ENCODE measurements at regions not wholly inside any gene's neighbourhood (a gene's known extent, or its start where the extent isn't known, plus 50 kb on each side); places are given as distances from the start of the nearest gene placed in this dataset.

DNA sequence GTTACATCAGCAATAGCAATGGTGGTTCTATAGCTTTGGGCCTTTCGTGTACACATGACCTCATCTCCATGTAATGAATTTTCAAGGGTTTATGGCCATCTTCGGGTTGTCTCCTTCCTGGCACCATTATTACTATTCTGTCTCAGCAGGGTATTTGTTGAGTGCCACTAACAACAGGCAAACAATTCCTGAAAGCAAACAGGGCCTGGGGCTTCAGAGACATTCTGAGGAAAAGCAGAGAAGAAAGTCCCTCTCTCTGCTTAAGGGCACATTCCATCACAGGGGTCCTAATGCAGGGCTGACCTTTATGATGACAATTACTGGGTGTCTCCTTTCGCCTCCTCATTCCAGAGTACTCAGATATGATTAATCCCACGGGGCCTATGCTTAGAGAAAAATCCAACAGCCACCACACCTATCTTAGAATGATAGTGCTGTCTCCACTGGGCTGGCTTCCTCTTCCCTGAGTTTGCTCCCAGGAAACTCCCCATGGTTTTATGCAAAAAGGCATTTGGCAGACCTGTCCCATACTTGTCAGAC, 540.2 kb upstream of the ZNF462 start:
- H3K9me3 ChIP-seq (ENCODE audit: control insufficient read depth, low read depth, low read length), result no peaks in the 10 kb centered on the region
- no peak overlapping the region for H3K27ac ChIP-seq (ENCODE audit: low read length)
- no peaks in the 10 kb centered on the region for H3K36me3 ChIP-seq (ENCODE audit: control insufficient read depth, low read depth, low read length)
- peaks cover 3% of the 10 kb centered on the region for H3K4me1 ChIP-seq (ENCODE audit: control insufficient read depth, low read depth, low read length)
- no peaks in the 10 kb centered on the region for H3K27me3 ChIP-seq (ENCODE audit: control insufficient read depth, insufficient read depth, low read length)
- no peak overlapping the region for H3K9ac ChIP-seq (ENCODE audit: low read length)
- H3K4me3 ChIP-seq (ENCODE audit: low read length), result no peak overlapping the region

DNA sequence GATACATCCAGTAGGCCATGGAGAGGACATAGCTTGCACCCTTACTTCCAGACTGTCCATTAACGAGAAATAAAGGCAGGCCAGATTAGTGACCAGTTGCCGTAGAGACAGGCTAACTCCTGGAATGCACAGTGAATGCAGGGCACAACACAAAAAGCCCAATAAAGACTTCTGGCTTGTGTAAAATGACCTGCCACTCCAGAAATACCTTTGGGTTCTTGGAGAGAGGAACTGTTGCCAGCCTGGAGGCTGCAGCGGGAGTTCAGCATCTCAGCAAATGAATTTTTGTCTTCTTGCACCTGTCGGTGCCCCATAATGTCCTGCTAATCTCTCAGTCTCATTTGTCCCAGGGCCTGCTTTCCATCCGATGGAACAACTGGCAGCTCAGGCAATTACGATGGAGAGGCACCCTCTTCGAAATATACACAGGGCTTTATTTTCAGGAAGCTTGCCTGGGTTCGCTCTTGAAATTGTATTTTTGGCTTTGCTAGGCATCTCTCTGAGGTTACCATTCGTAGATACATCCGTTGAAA, 538.8 kb upstream of the ZNF462 start:
- no peaks in the 10 kb centered on the region for H3K9me3 ChIP-seq (ENCODE audit: control insufficient read depth, low read depth, low read length)
- H3K36me3 ChIP-seq (ENCODE audit: control insufficient read depth, low read depth, low read length), result no peaks in the 10 kb centered on the region
- no peak overlapping the region for H3K9ac ChIP-seq (ENCODE audit: low read length)
- H3K4me1 ChIP-seq (ENCODE audit: control insufficient read depth, low read depth, low read length), result peaks cover 3% of the 10 kb centered on the region
- H3K27ac ChIP-seq (ENCODE audit: low read length), result no peak overlapping the region
- no peak overlapping the region for H3K4me3 ChIP-seq (ENCODE audit: low read length)
- H3K27me3 ChIP-seq (ENCODE audit: control insufficient read depth, insufficient read depth, low read length), result no peaks in the 10 kb centered on the region

DNA sequence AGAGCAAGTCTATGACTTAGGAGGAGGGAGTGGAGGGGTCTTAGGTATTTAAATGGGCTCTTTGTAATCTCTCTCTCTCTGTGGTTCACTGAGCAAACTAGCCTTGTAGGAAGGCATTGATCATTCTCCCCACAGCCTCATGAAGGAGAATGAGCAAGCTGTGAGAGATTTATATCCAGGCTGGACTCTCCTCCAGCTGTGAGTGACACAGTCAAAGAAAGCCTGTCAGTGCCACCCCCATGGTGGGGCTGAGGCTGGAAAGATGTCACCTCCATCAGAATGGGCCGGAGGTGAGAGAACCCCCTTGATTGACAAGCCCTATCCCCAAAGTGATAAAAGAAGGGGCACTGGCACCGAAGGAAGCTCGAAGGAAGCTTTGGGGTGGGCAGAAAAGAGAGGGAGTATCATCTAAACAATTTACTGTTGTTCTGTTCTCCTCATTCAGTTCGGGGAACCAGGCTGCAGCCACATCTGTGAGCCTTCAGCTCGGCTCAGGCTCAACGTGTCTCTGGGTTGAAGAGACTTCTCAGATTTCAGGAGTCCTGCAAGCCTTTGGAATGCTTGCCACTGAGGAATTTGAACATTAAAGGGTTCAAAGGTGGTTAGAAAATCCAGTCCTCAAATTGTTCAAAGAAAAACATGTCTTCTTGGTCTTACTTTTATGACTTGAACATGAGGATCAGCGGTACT, 538.2 kb upstream of the ZNF462 start:
- Histone ChIP-seq H3K9me3 (ENCODE audit: control insufficient read depth, low read depth, low read length) (no peaks in the 10 kb centered on the region), H3K27me3 (ENCODE audit: control insufficient read depth, insufficient read depth, low read length) (no peaks in the 10 kb centered on the region), H3K9ac (ENCODE audit: low read length) (no peak overlapping the region), H3K4me3 (ENCODE audit: low read length) (no peak overlapping the region), H3K36me3 (ENCODE audit: control insufficient read depth, low read depth, low read length) (no peaks in the 10 kb centered on the region), H3K27ac (ENCODE audit: low read length) (no peak overlapping the region), H3K4me1 (ENCODE audit: control insufficient read depth, low read depth, low read length) (peaks cover 3% of the 10 kb centered on the region)

DNA sequence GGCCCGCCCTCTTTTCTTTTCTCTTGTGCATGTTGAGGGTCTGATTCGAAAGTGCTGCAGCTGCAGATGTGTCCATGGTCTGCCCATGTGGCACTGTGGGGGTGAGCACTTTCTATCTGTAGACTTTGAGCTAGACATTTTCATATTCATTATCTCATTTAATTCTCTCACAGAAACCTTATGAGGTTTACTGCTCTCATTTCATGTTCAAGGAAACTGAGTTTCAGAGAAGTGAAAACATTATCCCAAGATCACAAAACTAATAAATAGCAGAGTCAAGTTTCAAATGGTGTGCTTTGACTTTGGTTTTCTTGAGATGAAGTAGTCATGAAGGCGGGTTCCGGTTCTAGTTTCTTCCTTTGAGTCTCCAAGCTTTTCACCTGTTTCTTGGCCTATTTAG, 536.5 kb upstream of the ZNF462 start:
- Histone ChIP-seq H3K27ac (ENCODE audit: low read length) (no peak overlapping the region), H3K4me1 (ENCODE audit: control insufficient read depth, low read depth, low read length) (peaks cover 3% of the 10 kb centered on the region), H3K9ac (ENCODE audit: low read length) (no peak overlapping the region), H3K4me3 (ENCODE audit: low read length) (no peak overlapping the region), H3K9me3 (ENCODE audit: control insufficient read depth, low read depth, low read length) (no peaks in the 10 kb centered on the region), H3K27me3 (ENCODE audit: control insufficient read depth, insufficient read depth, low read length) (no peaks in the 10 kb centered on the region), H3K36me3 (ENCODE audit: control insufficient read depth, low read depth, low read length) (no peaks in the 10 kb centered on the region)

DNA sequence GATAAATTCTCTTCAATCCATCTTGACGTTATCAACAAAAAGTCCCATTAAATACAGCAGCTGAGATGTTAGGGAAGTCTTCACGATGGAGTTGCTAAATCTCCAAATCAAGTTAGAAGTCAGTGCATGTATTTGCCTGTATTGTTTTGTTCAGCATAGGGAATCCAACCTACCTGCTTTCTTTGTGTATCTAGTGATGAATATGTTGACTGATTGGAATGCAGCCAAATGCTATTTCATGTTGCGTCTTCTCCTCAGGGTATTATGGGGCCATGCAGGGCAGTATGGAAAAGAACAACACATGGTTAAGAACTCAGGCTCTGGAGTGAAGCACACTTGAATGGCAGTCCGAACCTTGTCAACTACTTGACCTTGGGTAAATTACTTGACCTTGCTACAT, 529.5 kb upstream of the ZNF462 start:
- H3K4me1 ChIP-seq (ENCODE audit: control insufficient read depth, low read depth, low read length), result no peaks in the 10 kb centered on the region
- no peaks in the 10 kb centered on the region for H3K27me3 ChIP-seq (ENCODE audit: control insufficient read depth, insufficient read depth, low read length)
- H3K36me3 ChIP-seq (ENCODE audit: control insufficient read depth, low read depth, low read length), result no peaks in the 10 kb centered on the region
- H3K27ac ChIP-seq (ENCODE audit: low read length), result no peak overlapping the region
- no peak overlapping the region for H3K9ac ChIP-seq (ENCODE audit: low read length)
- no peak overlapping the region for H3K4me3 ChIP-seq (ENCODE audit: low read length)
- no peaks in the 10 kb centered on the region for H3K9me3 ChIP-seq (ENCODE audit: control insufficient read depth, low read depth, low read length)

DNA sequence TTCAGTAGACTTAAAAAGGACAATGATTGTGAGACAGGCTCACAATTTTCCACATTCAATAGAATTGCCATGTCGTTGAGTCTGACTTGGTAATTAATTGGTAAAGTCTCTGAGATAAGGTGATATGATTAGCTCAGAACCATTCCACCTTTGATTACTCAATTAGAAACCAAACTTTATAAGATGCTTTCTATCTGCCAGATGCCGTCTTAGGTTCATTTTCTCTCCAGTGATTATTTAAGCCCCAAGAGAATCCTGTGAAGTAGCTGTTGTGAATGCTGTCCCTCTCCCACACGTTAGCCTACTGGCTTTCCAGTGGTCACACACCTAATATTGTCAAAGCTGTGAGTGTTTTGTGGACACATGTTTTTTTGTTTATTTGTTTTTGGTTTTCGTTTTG, 528.9 kb upstream of the ZNF462 start:
- H3K4me1 ChIP-seq (ENCODE audit: control insufficient read depth, low read depth, low read length), result no peaks in the 10 kb centered on the region
- no peak overlapping the region for H3K9ac ChIP-seq (ENCODE audit: low read length)
- H3K27me3 ChIP-seq (ENCODE audit: control insufficient read depth, insufficient read depth, low read length), result no peaks in the 10 kb centered on the region
- no peak overlapping the region for H3K27ac ChIP-seq (ENCODE audit: low read length)
- no peaks in the 10 kb centered on the region for H3K9me3 ChIP-seq (ENCODE audit: control insufficient read depth, low read depth, low read length)
- H3K36me3 ChIP-seq (ENCODE audit: control insufficient read depth, low read depth, low read length), result no peaks in the 10 kb centered on the region
- H3K4me3 ChIP-seq (ENCODE audit: low read length), result no peak overlapping the region

DNA sequence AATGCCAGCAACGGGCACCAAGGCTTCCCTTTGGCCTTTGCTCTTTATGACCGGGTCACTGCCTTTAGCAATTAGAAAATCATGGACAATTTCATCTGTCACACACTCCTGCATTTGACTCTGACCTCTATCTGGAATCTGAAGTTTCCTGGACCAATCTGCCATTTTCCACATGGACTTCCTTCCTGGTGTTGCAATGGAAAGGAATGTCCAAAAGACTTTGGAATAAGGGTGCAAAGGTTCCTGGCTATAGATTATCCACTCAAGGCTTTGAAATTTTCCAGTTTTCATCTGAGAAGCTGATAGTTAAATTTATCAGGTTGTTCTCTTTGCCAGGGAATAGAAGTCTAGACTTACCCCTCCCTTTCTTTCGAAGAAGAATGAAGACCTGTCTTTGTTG, 523.1 kb upstream of the ZNF462 start:
- H3K9ac ChIP-seq (ENCODE audit: low read length), result no peak overlapping the region
- H3K4me3 ChIP-seq (ENCODE audit: low read length), result no peak overlapping the region
- no peaks in the 10 kb centered on the region for H3K4me1 ChIP-seq (ENCODE audit: control insufficient read depth, low read depth, low read length)
- no peaks in the 10 kb centered on the region for H3K36me3 ChIP-seq (ENCODE audit: control insufficient read depth, low read depth, low read length)
- H3K27ac ChIP-seq (ENCODE audit: low read length), result no peak overlapping the region
- H3K27me3 ChIP-seq (ENCODE audit: control insufficient read depth, insufficient read depth, low read length), result no peaks in the 10 kb centered on the region
- H3K9me3 ChIP-seq (ENCODE audit: control insufficient read depth, low read depth, low read length), result no peaks in the 10 kb centered on the region

DNA sequence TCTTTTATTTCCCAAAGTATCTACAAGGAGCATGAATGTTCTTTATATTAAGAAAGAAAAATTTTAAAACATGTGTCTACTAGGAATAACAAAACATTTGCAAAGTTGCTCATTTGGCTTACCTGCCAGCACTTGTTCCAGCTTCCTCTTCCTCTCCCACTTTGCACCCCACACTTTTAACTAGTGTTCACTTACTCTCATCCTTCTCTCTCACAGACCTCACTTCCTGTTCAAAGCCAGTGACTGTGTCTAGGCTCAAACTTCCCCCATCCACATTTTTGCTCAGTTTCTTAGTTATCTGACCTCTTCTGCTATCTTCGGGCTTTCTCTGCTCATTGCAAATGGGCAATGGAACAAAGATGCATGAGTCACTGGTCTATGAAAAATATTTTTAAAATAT, 512.2 kb upstream of the ZNF462 start:
- H3K9me3 ChIP-seq (ENCODE audit: control insufficient read depth, low read depth, low read length), result no peaks in the 10 kb centered on the region
- H3K36me3 ChIP-seq (ENCODE audit: control insufficient read depth, low read depth, low read length), result no peaks in the 10 kb centered on the region
- no peaks in the 10 kb centered on the region for H3K4me1 ChIP-seq (ENCODE audit: control insufficient read depth, low read depth, low read length)
- H3K27me3 ChIP-seq (ENCODE audit: control insufficient read depth, insufficient read depth, low read length), result no peaks in the 10 kb centered on the region
- H3K9ac ChIP-seq (ENCODE audit: low read length), result no peak overlapping the region
- no peak overlapping the region for H3K27ac ChIP-seq (ENCODE audit: low read length)
- no peak overlapping the region for H3K4me3 ChIP-seq (ENCODE audit: low read length)

DNA sequence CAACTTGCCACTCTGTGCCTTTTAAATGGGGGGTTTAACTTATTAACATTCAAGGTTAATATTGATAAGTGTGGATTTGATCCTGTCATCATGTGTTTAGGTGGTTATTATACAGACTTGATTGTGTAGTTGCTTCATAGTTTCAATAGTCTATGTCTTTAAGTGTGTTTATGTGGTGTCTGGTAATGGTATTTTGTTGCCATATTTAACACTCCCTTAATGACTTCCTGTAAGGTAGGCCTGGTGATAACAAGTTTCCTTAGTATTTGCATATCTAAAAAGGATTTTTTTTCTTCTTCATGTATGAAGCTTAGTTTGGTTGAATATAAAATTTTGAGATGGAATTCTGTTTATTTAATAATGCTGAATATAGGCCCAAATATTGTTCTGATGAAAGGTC, 506.0 kb upstream of the ZNF462 start:
- Histone ChIP-seq H3K4me1 (ENCODE audit: control insufficient read depth, low read depth, low read length) (no peaks in the 10 kb centered on the region), H3K9ac (ENCODE audit: low read length) (no peak overlapping the region), H3K36me3 (ENCODE audit: control insufficient read depth, low read depth, low read length) (no peaks in the 10 kb centered on the region), H3K4me3 (ENCODE audit: low read length) (no peak overlapping the region), H3K27me3 (ENCODE audit: control insufficient read depth, insufficient read depth, low read length) (no peaks in the 10 kb centered on the region), H3K27ac (ENCODE audit: low read length) (no peak overlapping the region), H3K9me3 (ENCODE audit: control insufficient read depth, low read depth, low read length) (no peaks in the 10 kb centered on the region)

DNA sequence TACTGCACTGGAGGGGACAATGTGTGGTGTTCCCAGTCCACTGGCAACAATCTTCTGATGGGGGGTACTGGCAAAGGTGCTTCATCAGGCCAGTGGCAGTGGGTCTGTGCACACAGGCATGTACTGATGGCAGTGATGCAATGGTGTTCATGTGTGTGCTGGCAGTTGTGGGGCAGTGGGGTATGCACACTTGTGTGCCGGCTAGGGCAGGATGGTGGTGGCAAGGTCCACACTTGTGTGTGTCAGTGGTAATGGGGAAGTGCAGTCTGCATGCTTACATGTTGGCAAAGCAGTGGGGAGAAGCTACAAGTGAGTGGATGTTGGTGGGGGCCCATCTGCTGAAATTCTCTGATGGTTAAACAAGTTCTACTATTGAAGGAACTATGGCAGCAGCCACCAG, 504.6 kb upstream of the ZNF462 start:
- H3K9ac ChIP-seq (ENCODE audit: low read length), result no peak overlapping the region
- H3K36me3 ChIP-seq (ENCODE audit: control insufficient read depth, low read depth, low read length), result no peaks in the 10 kb centered on the region
- no peaks in the 10 kb centered on the region for H3K27me3 ChIP-seq (ENCODE audit: control insufficient read depth, insufficient read depth, low read length)
- H3K4me1 ChIP-seq (ENCODE audit: control insufficient read depth, low read depth, low read length), result no peaks in the 10 kb centered on the region
- H3K9me3 ChIP-seq (ENCODE audit: control insufficient read depth, low read depth, low read length), result no peaks in the 10 kb centered on the region
- H3K4me3 ChIP-seq (ENCODE audit: low read length), result no peak overlapping the region
- H3K27ac ChIP-seq (ENCODE audit: low read length), result no peak overlapping the region

DNA sequence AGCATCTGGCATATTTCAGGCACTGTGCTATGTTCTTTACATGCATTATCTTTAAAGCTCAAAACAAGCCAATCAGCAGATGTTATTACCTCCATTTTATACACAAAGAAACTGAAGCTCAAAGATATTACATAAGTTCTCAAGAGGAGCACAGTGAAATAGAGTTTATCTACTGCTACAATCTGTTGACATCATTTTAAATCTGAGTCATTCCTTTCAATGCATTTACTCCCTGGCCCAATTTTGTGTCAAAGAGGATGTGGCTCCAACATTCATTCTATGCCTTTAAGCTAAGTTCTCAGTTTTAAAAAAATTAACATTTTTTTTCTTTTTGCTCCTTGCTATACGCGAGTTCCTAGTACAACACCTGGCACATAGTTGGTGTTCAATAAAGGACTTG, 486.3 kb upstream of the ZNF462 start:
- Histone ChIP-seq H3K27me3 (ENCODE audit: control insufficient read depth, insufficient read depth, low read length) (no peaks in the 10 kb centered on the region), H3K27ac (ENCODE audit: low read length) (no peak overlapping the region), H3K9ac (ENCODE audit: low read length) (no peak overlapping the region), H3K4me3 (ENCODE audit: low read length) (no peak overlapping the region), H3K4me1 (ENCODE audit: control insufficient read depth, low read depth, low read length) (no peaks in the 10 kb centered on the region), H3K9me3 (ENCODE audit: control insufficient read depth, low read depth, low read length) (peaks cover 2% of the 10 kb centered on the region), H3K36me3 (ENCODE audit: control insufficient read depth, low read depth, low read length) (no peaks in the 10 kb centered on the region)

DNA sequence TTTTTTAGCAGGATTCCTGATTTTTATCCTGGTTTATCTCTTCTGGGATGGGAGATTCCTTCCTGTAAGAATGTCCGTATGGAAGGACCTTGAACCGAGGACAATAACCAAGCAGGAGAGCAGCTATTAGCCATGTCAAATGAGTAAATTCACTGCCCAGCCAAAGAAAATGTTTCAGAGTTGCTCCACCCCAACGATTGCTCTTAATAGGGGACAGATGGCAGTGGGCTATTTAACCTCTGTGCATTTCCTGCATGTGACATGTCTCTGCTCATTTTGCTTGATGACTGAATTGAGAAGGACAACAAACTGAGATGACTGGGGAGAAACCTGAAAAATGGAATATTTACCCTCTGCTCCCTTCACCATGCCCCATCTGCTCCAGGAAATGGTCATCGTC, 479.9 kb upstream of the ZNF462 start:
- no peak overlapping the region for H3K4me3 ChIP-seq (ENCODE audit: low read length)
- no peaks in the 10 kb centered on the region for H3K36me3 ChIP-seq (ENCODE audit: control insufficient read depth, low read depth, low read length)
- no peaks in the 10 kb centered on the region for H3K27me3 ChIP-seq (ENCODE audit: control insufficient read depth, insufficient read depth, low read length)
- H3K9ac ChIP-seq (ENCODE audit: low read length), result no peak overlapping the region
- H3K27ac ChIP-seq (ENCODE audit: low read length), result no peak overlapping the region
- no peaks in the 10 kb centered on the region for H3K4me1 ChIP-seq (ENCODE audit: control insufficient read depth, low read depth, low read length)
- no peaks in the 10 kb centered on the region for H3K9me3 ChIP-seq (ENCODE audit: control insufficient read depth, low read depth, low read length)
